H1 (cell line): ENCODE measurements at regions not wholly inside any gene's neighbourhood (a gene's known extent, or its start where the extent isn't known, plus 50 kb on each side); places are given as distances from the start of the nearest gene placed in this dataset.

Experiments
- CTCF ChIA-PET: fragments of 300-600 bp; sonication (Branson Sonifier 250); formaldehyde crosslinking; loops from one replicate; lab custom pipeline; 2021; ENCODE audit not compliant: partially characterized antibody; lab: Charles Lee
- POLR2A ChIA-PET: fragments of 300-600 bp; sonication (Branson Sonifier 250); formaldehyde crosslinking; loops from one replicate; lab custom pipeline; 2021; ENCODE audit warnings: inconsistent platforms; ENCODE audit not compliant: partially characterized antibody; lab: Charles Lee
- DNase-seq, 2 experiments: peaks; one replicate each; pipeline versions ENCODE4 v3.0.0 to v3.0.0-alpha.2; 2010 to 2022; ENCODE audit warnings: low spot score in 2 of 2, low read depth in 1 of 2, mixed read lengths in 1 of 2
- FAIRE-seq: peaks from 2 replicates; lab custom pipeline; 2011; peaks lifted over from hg19 to GRCh38; lab: Jason Lieb, UNC
- H2AFZ ChIP-seq: 2 replicates; pipeline ENCODE4 v1.8.1; 2012; ENCODE audit warnings: low read length, inconsistent platforms
- H2AK5ac ChIP-seq: 2 replicates; pipeline ENCODE4 v1.6.1; 2013; ENCODE audit warnings: low read depth, low read length
- H2BK120ac ChIP-seq: replicated peaks from 2 replicates; pipeline ENCODE3; 2013; ENCODE audit warnings: low read depth, low read length, inconsistent platforms
- H2BK12ac ChIP-seq: 2 replicates; pipeline ENCODE4 v1.6.1; 2013; ENCODE audit warnings: low read depth, low read length
- H2BK15ac ChIP-seq: 2 replicates; pipeline ENCODE4 v1.6.1; 2013; ENCODE audit warnings: low read length
- H2BK20ac ChIP-seq: 2 replicates; pipeline ENCODE4 v1.6.1; 2013; ENCODE audit warnings: low read length
- H2BK5ac ChIP-seq: 2 replicates; pipeline ENCODE4 v1.6.1; 2013; ENCODE audit warnings: low read depth, low read length
- H3K14ac ChIP-seq: 2 replicates; pipeline ENCODE4 v1.6.1; 2013; ENCODE audit warnings: inconsistent platforms; ENCODE audit not compliant: insufficient read length
- H3K18ac ChIP-seq: 2 replicates; pipeline ENCODE4 v1.6.1; 2013; ENCODE audit warnings: low read length; ENCODE audit errors: extremely low read depth
- H3K23ac ChIP-seq: 2 replicates; pipeline ENCODE4 v1.6.1; 2013; ENCODE audit warnings: inconsistent platforms; ENCODE audit not compliant: insufficient read length
- H3K23me2 ChIP-seq: 2 replicates; pipeline ENCODE4 v1.6.1; 2013; ENCODE audit warnings: low read depth, low read length
- H3K27ac ChIP-seq: 2 replicates; pipeline ENCODE4 v1.6.1; 2011; ENCODE audit warnings: low read depth, low read length, inconsistent platforms
- H3K27me3 ChIP-seq, 4 experiments: replicated peaks in 1 of 4; 1 replicate in 1 of 4; 2 replicates in 3 of 4; pipeline versions ENCODE4 v1.6.1 to v1.8.1; 2011 to 2013; ENCODE audit warnings: low read length in 3 of 4, mild to moderate bottlenecking in 3 of 4, inconsistent platforms in 2 of 4, mixed read lengths in 2 of 4, moderate library complexity in 1 of 4; ENCODE audit not compliant: control insufficient read depth in 3 of 4, insufficient read depth in 3 of 4; ENCODE audit errors: extremely low read depth in 1 of 4
- H3K36me3 ChIP-seq, 4 experiments: 2 replicates each; pipeline versions ENCODE4 v1.6.1 to v1.8.1; 2011 to 2013; ENCODE audit warnings: mild to moderate bottlenecking in 4 of 4, low read length in 3 of 4, moderate library complexity in 2 of 4, control low read depth in 1 of 4, inconsistent platforms in 1 of 4; ENCODE audit not compliant: insufficient read depth in 4 of 4, control insufficient read depth in 2 of 4
- H3K4ac ChIP-seq: replicated peaks from 2 replicates; pipeline ENCODE3; 2013; ENCODE audit warnings: low read length, low read depth, mixed read lengths, inconsistent platforms; ENCODE audit not compliant: insufficient read length
- H3K4me1 ChIP-seq, 4 experiments: replicated peaks in 1 of 4; 1 replicate in 1 of 4; 2 replicates in 3 of 4; pipeline versions ENCODE4 v1.6.1 to v1.8.1; 2011 to 2013; ENCODE audit warnings: low read length in 3 of 4, inconsistent platforms in 2 of 4, mixed read lengths in 1 of 4; ENCODE audit not compliant: insufficient read depth in 4 of 4, control insufficient read depth in 3 of 4
- H3K4me2 ChIP-seq, 2 experiments: 2 replicates each; pipeline versions ENCODE4 v1.6.1 to v1.8.1; 2011 to 2013; ENCODE audit warnings: low read depth in 2 of 2, low read length in 2 of 2, control low read depth in 1 of 2, inconsistent platforms in 1 of 2, mild to moderate bottlenecking in 1 of 2; ENCODE audit not compliant: insufficient read depth in 1 of 2
- H3K4me3 ChIP-seq, 4 experiments: fragments of 200-600, 300-600 bp in 1 of 4; sonication (generic), shearing (Covaris generic), sonication (Bioruptor Twin) in 1 of 4; 2 replicates each; pipeline versions ENCODE4 v1.5.1 to v1.8.1; 2011 to 2016; ENCODE audit warnings: low read length in 4 of 4, low read depth in 3 of 4, control low read depth in 2 of 4, inconsistent platforms in 2 of 4, mild to moderate bottlenecking in 2 of 4, mixed read lengths in 1 of 4, moderate library complexity in 1 of 4; ENCODE audit not compliant: insufficient read depth in 2 of 4; ENCODE audit errors: extremely low read depth in 1 of 4
- H3K56ac ChIP-seq: replicated peaks from 2 replicates; pipeline ENCODE3; 2013; ENCODE audit warnings: low read depth, mild to moderate bottlenecking, mixed read lengths, low read length, inconsistent platforms; ENCODE audit not compliant: insufficient read length
- H3K79me1 ChIP-seq: 2 replicates; pipeline ENCODE4 v1.6.1; 2013; ENCODE audit warnings: low read depth, low read length, control low read depth
- H3K79me2 ChIP-seq, 2 experiments: 2 replicates each; pipeline versions ENCODE4 v1.6.1 to v1.8.1; 2012 to 2013; ENCODE audit warnings: low read length in 2 of 2, mild to moderate bottlenecking in 2 of 2, inconsistent platforms in 1 of 2; ENCODE audit not compliant: insufficient read depth in 2 of 2, control insufficient read depth in 1 of 2
- H3K9ac ChIP-seq, 4 experiments: replicated peaks in 1 of 4; 1 replicate in 1 of 4; 2 replicates in 3 of 4; pipeline versions ENCODE4 v1.6.1 to v1.8.1; 2011 to 2013; ENCODE audit warnings: low read depth in 3 of 4, low read length in 3 of 4, control low read depth in 2 of 4, mild to moderate bottlenecking in 2 of 4, moderate library complexity in 2 of 4, inconsistent platforms in 1 of 4; ENCODE audit errors: extremely low read depth in 1 of 4
- H3K9me3 ChIP-seq, 2 experiments: 2 replicates each; pipeline versions ENCODE4 v1.6.1 to v1.8.1; 2012 to 2013; ENCODE audit warnings: mild to moderate bottlenecking in 2 of 2, moderate library complexity in 2 of 2, control low read depth in 1 of 2, inconsistent platforms in 1 of 2, low read depth in 1 of 2, low read length in 1 of 2, mixed read lengths in 1 of 2; ENCODE audit not compliant: insufficient read depth in 2 of 2
- H4K20me1 ChIP-seq, 2 experiments: replicated peaks in 1 of 2; 2 replicates each; pipeline versions ENCODE3 to v1.8.1; 2011 to 2013; ENCODE audit warnings: inconsistent platforms in 2 of 2, low read length in 2 of 2, mild to moderate bottlenecking in 1 of 2; ENCODE audit not compliant: insufficient read depth in 2 of 2, control insufficient read depth in 1 of 2
- H4K5ac ChIP-seq: 2 replicates; pipeline ENCODE4 v1.6.1; 2013; ENCODE audit warnings: low read length, low read depth, mixed read lengths, inconsistent platforms; ENCODE audit not compliant: insufficient read length
- H4K8ac ChIP-seq: 2 replicates; pipeline ENCODE4 v1.8.0; 2013; ENCODE audit warnings: mild to moderate bottlenecking, moderate library complexity, low read length, inconsistent platforms; ENCODE audit not compliant: insufficient read depth; ENCODE audit errors: extremely low read depth
- H4K91ac ChIP-seq: replicated peaks from 2 replicates; pipeline ENCODE3; 2013; ENCODE audit warnings: low read length, mixed read lengths, inconsistent platforms; ENCODE audit not compliant: insufficient read length
- ASH2L ChIP-seq: fragments of 200-600, 300-600 bp; sonication (generic); IDR thresholded peaks from one replicate; pipeline ENCODE4 v1.7.1; 2017; ENCODE audit warnings: low read length
- BRCA1 ChIP-seq: IDR thresholded peaks from 2 replicates; pipeline ENCODE4 v1.6.1; 2012; ENCODE audit warnings: low read depth, low read length, improper control_type of control experiment
- EGR1 ChIP-seq: IDR thresholded peaks from 2 replicates; pipeline ENCODE4 v1.6.1; 2011; ENCODE audit warnings: low read depth, low read length, borderline replicate concordance
- KDM5A ChIP-seq: fragments of 200-600 bp; IDR thresholded peaks from 2 replicates; pipeline ENCODE4 v1.7.1; 2012; ENCODE audit warnings: mild to moderate bottlenecking, low read length, inconsistent platforms, mixed read lengths
- POLR2AphosphoS5 ChIP-seq: IDR thresholded peaks from 2 replicates; pipeline ENCODE4 v1.6.1; 2011; ENCODE audit warnings: low read depth, low read length
- RXRA ChIP-seq: IDR thresholded peaks from 2 replicates; pipeline ENCODE4 v1.6.1; 2011; ENCODE audit warnings: low read depth, mild to moderate bottlenecking, low read length, moderate library complexity; ENCODE audit not compliant: insufficient read depth
- SAP30 ChIP-seq: fragments of 300-600 bp; sonication (generic); IDR thresholded peaks from 2 replicates; pipeline ENCODE4 v1.7.1; 2012; ENCODE audit warnings: low read length, moderate library complexity, mild to moderate bottlenecking, inconsistent platforms; ENCODE audit not compliant: insufficient read depth, insufficient replicate concordance
- SP1 ChIP-seq: IDR thresholded peaks from 2 replicates; pipeline ENCODE4 v1.6.1; 2011; ENCODE audit warnings: low read depth, low read length
- SP2 ChIP-seq: IDR thresholded peaks from 2 replicates; pipeline ENCODE4 v1.6.1; 2012; ENCODE audit warnings: mild to moderate bottlenecking, low read length, inconsistent platforms
- SP4 ChIP-seq: IDR thresholded peaks from 2 replicates; pipeline ENCODE4 v1.6.1; 2012; ENCODE audit warnings: low read length, inconsistent platforms
- SUZ12 ChIP-seq: fragments of 200-600 bp; sonication (generic); IDR thresholded peaks from 2 replicates; pipeline ENCODE4 v1.6.1; 2012; ENCODE audit warnings: mild to moderate bottlenecking, inconsistent platforms, low read length, moderate library complexity, mixed read lengths
- TEAD4 ChIP-seq: IDR thresholded peaks from 2 replicates; pipeline ENCODE4 v1.6.1; 2012; ENCODE audit warnings: low read depth, low read length, inconsistent platforms, mixed read lengths
- USF2 ChIP-seq: IDR thresholded peaks from 2 replicates; pipeline ENCODE4 v1.6.1; 2011; ENCODE audit warnings: low read length, improper control_type of control experiment
- WGBS, 2 experiments: shearing (Covaris generic) in 1 of 2; methylation state at CpG; one replicate each; pipeline versions ENCODE4 v1.1.6 to v1.1.7; 2013 to 2015; ENCODE audit warnings: low lambda C conversion rate in 2 of 2, mixed read lengths in 2 of 2, inconsistent platforms in 1 of 2, low coverage in 1 of 2, missing lambda C conversion rate in 1 of 2; ENCODE audit not compliant: insufficient replicate concordance in 2 of 2, insufficient coverage in 1 of 2, insufficient read length in 1 of 2; ENCODE audit errors: extremely low coverage in 1 of 2, missing lambda C conversion rate in 1 of 2; 5-methylcytosine and 5-hydroxymethylcytosine counted together

- Histone ChIP-seq H3K27ac (no peak overlapping the region), H2AK5ac (no peak overlapping the region), H2BK20ac (no peak overlapping the region), H3K4me1 (no peaks in the 10 kb centered on the region), H3K79me1 (no peaks in the 10 kb centered on the region), H3K27me3 (no peaks in the 10 kb centered on the region), H2BK12ac (no peak overlapping the region), H3K56ac (no peak overlapping the region), H4K20me1 (no peaks in the 10 kb centered on the region), H3K14ac (no peak overlapping the region), H3K9ac (no peak overlapping the region), H4K8ac (no peak overlapping the region), H4K5ac (no peak overlapping the region), H3K23ac (no peak overlapping the region), H3K4me2 (no peak overlapping the region), H3K18ac (no peak overlapping the region), H3K79me2 (no peaks in the 10 kb centered on the region), H3K9me3 (no peaks in the 10 kb centered on the region), H2BK15ac (no peak overlapping the region), H3K4ac (no peak overlapping the region), H4K91ac (no peak overlapping the region), H2BK120ac (no peak overlapping the region), H2BK5ac (no peak overlapping the region), H3K23me2 (no peaks in the 10 kb centered on the region), H2AFZ (no peak overlapping the region), H3K4me3 (no peak overlapping the region), H3K36me3 (no peaks in the 10 kb centered on the region)
- 87% methylated on average over 7 of the region's 9 CpGs; no CpG with 5 or more reads in 1 of the 2 experiments for WGBS, 2 experiments
- FAIRE-seq = no peak
- TF ChIP-seq EGR1 = no peak
- no peak for TF ChIP-seq KDM5A
- no peak for TF ChIP-seq SP4
- TF ChIP-seq SAP30 = no peak
- no peak for TF ChIP-seq BRCA1
- no peak for TF ChIP-seq TEAD4
- no peak for TF ChIP-seq POLR2AphosphoS5
- no peak for TF ChIP-seq SUZ12
- no peak for TF ChIP-seq ASH2L
- no peak for TF ChIP-seq SP2
- no peak for TF ChIP-seq USF2
- no peak for TF ChIP-seq SP1
- TF ChIP-seq RXRA = no peak
- ChIA-PET POLR2A (no interaction called here), CTCF (interaction anchor here (0.6 to 0.7 kb wide), 2 partner anchors 59 to 450 kb away, joined by 4 read pairs; no protein-coding TSS in a partner anchor)
- DNase-seq = no peak
Measured at GRCh38 chr4:36841583-36842326, 402.8 kb upstream of the NWD2 start.
